GM23338 (cell line): ENCODE measurements at regions not wholly inside any gene's neighbourhood (a gene's known extent, or its start where the extent isn't known, plus 50 kb on each side); places are given as distances from the start of the nearest gene placed in this dataset.

Experiments
- ATAC-seq: fragments of 200-7000 bp; cut with Tn5 transposase; 3 replicates; pipeline ENCODE4 v1.9.1; 2020
- DNase-seq: peaks from one replicate; pipeline ENCODE4 v3.0.0-alpha.2; 2015; ENCODE audit warnings: low spot score
- H2AFZ ChIP-seq: fragments of 200-600 bp; sonication (generic); 2 replicates; pipeline ENCODE4 v1.8.0; 2016; ENCODE audit warnings: antibody characterized with exemption, mild to moderate bottlenecking, moderate library complexity
- H3F3A ChIP-seq: fragments of 200-600 bp; sonication (generic); replicated peaks from 2 replicates; pipeline ENCODE4 v1.8.0; 2017; ENCODE audit warnings: antibody characterized with exemption, mixed run types, low read depth
- H3K27ac ChIP-seq: fragments of 200-600 bp; sonication (generic); 2 replicates; pipeline ENCODE4 v1.6.1; 2016; ENCODE audit warnings: low read depth
- H3K27me3 ChIP-seq: fragments of 200-600 bp; sonication (generic); 2 replicates; pipeline ENCODE4 v1.8.0; 2016; ENCODE audit warnings: mild to moderate bottlenecking, mixed run types, moderate library complexity; ENCODE audit not compliant: insufficient read depth
- H3K36me3 ChIP-seq: fragments of 200-600 bp; sonication (generic); 2 replicates; pipeline ENCODE4 v1.8.0; 2016; ENCODE audit warnings: mild to moderate bottlenecking; ENCODE audit not compliant: insufficient read depth
- H3K4me1 ChIP-seq: fragments of 200-600 bp; sonication (generic); 2 replicates; pipeline ENCODE4 v1.8.0; 2016; ENCODE audit warnings: mild to moderate bottlenecking, moderate library complexity; ENCODE audit not compliant: insufficient read depth
- H3K4me2 ChIP-seq: fragments of 200-600 bp; sonication (generic); 2 replicates; pipeline ENCODE4 v1.7.1; 2017; ENCODE audit warnings: mixed run types
- H3K4me3 ChIP-seq: fragments of 200-600 bp; sonication (generic); 2 replicates; pipeline ENCODE4 v1.6.1; 2016; ENCODE audit warnings: mixed run types
- H3K79me2 ChIP-seq: fragments of 200-600 bp; sonication (generic); replicated peaks from 2 replicates; pipeline ENCODE4 v1.8.0; 2017; ENCODE audit warnings: mild to moderate bottlenecking; ENCODE audit not compliant: insufficient read depth
- H3K9me2 ChIP-seq: fragments of 200-600 bp; sonication (generic); 2 replicates; pipeline ENCODE4 v1.8.0; 2017; ENCODE audit not compliant: insufficient read depth
- H4K20me1 ChIP-seq: fragments of 200-600 bp; sonication (generic); replicated peaks from 2 replicates; pipeline ENCODE4 v1.8.0; 2017; ENCODE audit warnings: mild to moderate bottlenecking; ENCODE audit not compliant: insufficient read depth
- H3K27ac Mint-ChIP-seq: 2 replicates; pipeline ENCODE4 v1.8.0; 2020; ENCODE audit warnings: inconsistent platforms, mild to moderate bottlenecking, moderate library complexity, mixed read lengths
- H3K27me3 Mint-ChIP-seq: 3 replicates; pipeline ENCODE4 v1.8.0; 2022; ENCODE audit warnings: low read depth, mild to moderate bottlenecking, moderate library complexity, mixed read lengths, inconsistent platforms; ENCODE audit not compliant: insufficient read depth, poor library complexity
- H3K36me3 Mint-ChIP-seq: 3 replicates; pipeline ENCODE4 v1.8.0; 2021; ENCODE audit warnings: low read depth, mild to moderate bottlenecking, inconsistent platforms, moderate library complexity, mixed read lengths
- H3K4me1 Mint-ChIP-seq: 3 replicates; pipeline ENCODE4 v1.8.0; 2020; ENCODE audit warnings: mild to moderate bottlenecking, inconsistent platforms, mixed read lengths
- H3K4me3 Mint-ChIP-seq: 3 replicates; pipeline ENCODE4 v1.8.0; 2021; ENCODE audit warnings: moderate library complexity, mild to moderate bottlenecking, inconsistent platforms, mixed read lengths
- H3K9me3 Mint-ChIP-seq: 3 replicates; pipeline ENCODE4 v1.8.0; 2020; ENCODE audit warnings: moderate library complexity, mild to moderate bottlenecking, inconsistent platforms, mixed read lengths
- CREB1 ChIP-seq: fragments of 250-450 bp; sonication (Bioruptor Pico); IDR thresholded peaks from 2 replicates; pipeline ENCODE4 v1.5.0; 2020; ENCODE audit warnings: low read depth, mild to moderate bottlenecking, moderate library complexity
- CTCF ChIP-seq, 2 experiments: fragments of 200-600 bp in 1 of 2; sonication (generic) in 1 of 2; conservative IDR thresholded peaks; 2 replicates each; pipeline versions ENCODE4 v1.5.1 to v1.6.1; 2016 to 2017; ENCODE audit warnings: antibody characterized with exemption in 2 of 2, low read depth in 2 of 2, mild to moderate bottlenecking in 2 of 2, moderate library complexity in 1 of 2
- ETS1 ChIP-seq: IDR thresholded peaks from 2 replicates; pipeline ENCODE4 v1.6.1; 2016; ENCODE audit warnings: antibody characterized with exemption
- EZH2 ChIP-seq: fragments of 200-600 bp; sonication (generic); IDR thresholded peaks from one replicate; pipeline ENCODE4 v1.8.0; 2017; ENCODE audit warnings: antibody characterized with exemption, mild to moderate bottlenecking, low read depth; ENCODE audit not compliant: unreplicated experiment
- EZH2phosphoT487 ChIP-seq: fragments of 200-600 bp; sonication (generic); IDR thresholded peaks from one replicate; pipeline ENCODE4 v1.8.1; 2018; ENCODE audit warnings: antibody characterized with exemption; ENCODE audit not compliant: unreplicated experiment
- JUNB ChIP-seq: IDR thresholded peaks from one replicate; pipeline ENCODE4 v1.6.1; 2016; ENCODE audit warnings: antibody characterized with exemption; ENCODE audit not compliant: unreplicated experiment
- NANOG ChIP-seq: IDR thresholded peaks from 2 replicates; pipeline ENCODE4 v1.6.1; 2016; ENCODE audit warnings: antibody characterized with exemption, borderline replicate concordance
- POLR2AphosphoS5 ChIP-seq: IDR thresholded peaks from 2 replicates; pipeline ENCODE4 v1.6.1; 2016; ENCODE audit warnings: antibody characterized with exemption, low read depth
- REST ChIP-seq: IDR thresholded peaks from one replicate; pipeline ENCODE4 v1.6.1; 2018; ENCODE audit warnings: antibody characterized with exemption; ENCODE audit not compliant: unreplicated experiment
- STAT1 ChIP-seq: IDR thresholded peaks from one replicate; pipeline ENCODE4 v1.6.1; 2016; ENCODE audit warnings: antibody characterized with exemption; ENCODE audit not compliant: unreplicated experiment
- ZNF114 ChIP-seq: fragments of 250-450 bp; sonication (Bioruptor Pico); IDR thresholded peaks from 2 replicates; pipeline ENCODE4 v1.5.0; 2020; ENCODE audit warnings: mild to moderate bottlenecking, moderate library complexity
- ZNF331 ChIP-seq: fragments of 250-450 bp; sonication (Bioruptor Pico); IDR thresholded peaks from 2 replicates; pipeline ENCODE4 v1.5.0; 2020; ENCODE audit warnings: low read depth, mild to moderate bottlenecking, moderate library complexity
- ZNF462 ChIP-seq: fragments of 250-450 bp; sonication (Bioruptor Pico); IDR thresholded peaks from 2 replicates; pipeline ENCODE4 v1.5.0; 2020; ENCODE audit warnings: mild to moderate bottlenecking, moderate library complexity

GRCh38 chr12:61676520-61676919 is 583.7 kb upstream of the USP15 start:
- H3K9me2 ChIP-seq, result peaks cover 8% of the 10 kb centered on the region; the same call in 1 of the 2 replicates
- no peaks in the 10 kb centered on the region for H3K4me1 ChIP-seq
- Mint-ChIP-seq H3K4me3 (no peak overlapping the region), H3K27ac (no peak overlapping the region), H3K4me1 (no peaks in the 10 kb centered on the region), H3K36me3 (peaks cover 7% of the 10 kb centered on the region), H3K9me3 (peaks cover 11% of the 10 kb centered on the region), H3K27me3 (no peaks in the 10 kb centered on the region)
- no peak for TF ChIP-seq STAT1
- no peak for TF ChIP-seq ZNF462
- TF ChIP-seq EZH2, result no peak
- no peak for TF ChIP-seq ZNF114 (CRISPR knock-in tag)
- TF ChIP-seq ZNF331 (CRISPR knock-in tag), result no peak
- no peak for TF ChIP-seq POLR2AphosphoS5
- TF ChIP-seq CTCF (conservative IDR thresholded peaks at IDR 0.05; ENCODE audit: low read depth in 2 of 2), result no peak
- TF ChIP-seq REST, result no peak
- TF ChIP-seq JUNB, result no peak
- no peak for TF ChIP-seq NANOG
- TF ChIP-seq CREB1, result no peak
- no peak for TF ChIP-seq ETS1
- no peak for TF ChIP-seq EZH2phosphoT487
- H3K4me2 ChIP-seq, result no peak overlapping the region
- H3K36me3 ChIP-seq, result no peaks in the 10 kb centered on the region
- ATAC-seq (no peak), DNase-seq (no peak)
- H3K4me3 ChIP-seq, result no peak overlapping the region
- no peaks in the 10 kb centered on the region for H3F3A ChIP-seq
- no peaks in the 10 kb centered on the region for H3K79me2 ChIP-seq
- H3K27ac ChIP-seq, result no peak overlapping the region
- no peak overlapping the region for H2AFZ ChIP-seq
- no peaks in the 10 kb centered on the region for H3K27me3 ChIP-seq
- no peaks in the 10 kb centered on the region for H4K20me1 ChIP-seq
